Stomach (tissue), 8 donors: ENCODE measurements at regions not wholly inside any gene's neighbourhood (a gene's known extent, or its start where the extent isn't known, plus 50 kb on each side); places are given as distances from the start of the nearest gene placed in this dataset.

Experiments used
- DNase-seq, 2 donors: peaks; one replicate each; pipeline versions ENCODE4 v3.0.0 to v3.0.0-alpha.2; 2013 to 2019
- H3K27ac ChIP-seq, 5 donors: fragments of 200-600 bp in 4 of 5; sonication (generic) in 4 of 5; one replicate each; pipeline ENCODE4 v1.5.1; 2013 to 2019; ENCODE audit warnings: mild to moderate bottlenecking in 1 of 5, moderate library complexity in 1 of 5
- H3K27me3 ChIP-seq, 3 donors: fragments of 200-600 bp; sonication (generic); one replicate each; pipeline ENCODE4 v1.5.1; 2017 to 2019; ENCODE audit warnings: mixed run types in 1 of 3
- H3K36me3 ChIP-seq, 4 donors: fragments of 200-600 bp; sonication (generic); 1 replicate in 3 of 4; 2 replicates in 1 of 4; pipeline ENCODE4 v1.5.1; 2016 to 2019
- H3K4me1 ChIP-seq, 4 donors: fragments of 200-600 bp; sonication (generic); one replicate each; pipeline ENCODE4 v1.5.1; 2016 to 2019
- H3K4me3 ChIP-seq, 4 donors: fragments of 200-600 bp; sonication (generic) in 3 of 4; one replicate each; pipeline ENCODE4 v1.5.1; 2016 to 2019; ENCODE audit warnings: mild to moderate bottlenecking in 1 of 4
- H3K9me3 ChIP-seq, 4 donors: fragments of 200-600 bp; sonication (generic); one replicate each; pipeline ENCODE4 v1.5.1; 2016 to 2019
- EP300 ChIP-seq: sonication (generic); formaldehyde crosslinking; IDR thresholded peaks from one replicate; pipeline ENCODE4 v1.6.1; 2017; ENCODE audit warnings: antibody characterized with exemption
- POLR2A ChIP-seq, 4 donors: fragments of 450-650 bp; IDR thresholded peaks; one replicate each; pipeline ENCODE4 v1.6.1; 2016; ENCODE audit warnings: antibody characterized with exemption in 4 of 4, control low read depth in 2 of 4, mild to moderate bottlenecking in 1 of 4, moderate library complexity in 1 of 4
- POLR2AphosphoS5 ChIP-seq, 3 donors: sonication (generic); formaldehyde crosslinking; IDR thresholded peaks; one replicate each; pipeline ENCODE4 v1.6.1; 2016; ENCODE audit warnings: antibody characterized with exemption in 3 of 3
- WGBS, 5 donors: extraction: QIAGEN DNeasy Blood & Tissue Kit in 3 of 5; methylation state at CpG; one replicate each; pipeline versions ENCODE4 v1.1.5 to v1.1.7; 2013 to 2018; 5-methylcytosine and 5-hydroxymethylcytosine counted together
- intact Hi-C: fragments of 100-400 bp; cut with DNase I; formaldehyde crosslinking; loops from one replicate; pipeline ENCODE4 v1.15.1; 2023; ENCODE audit warnings: low total_unique reads
- TF ChIP-seq, protein P1 (sequence below), 7 experiments: fragments of 450-650 bp in 4 of 7; fragments of 200-600 bp in 3 of 7; sonication (generic) in 3 of 7; IDR thresholded peaks; one replicate each; pipeline ENCODE4 v1.5.1; 2016 to 2019; ENCODE audit warnings: antibody characterized with exemption in 7 of 7, control low read depth in 2 of 7, mild to moderate bottlenecking in 1 of 7
- donor health status: healthy with polysubstance abuse.
- donor health status: Bipolar disorder and iron deficiency.
- donor health status: healthy.

DNA sequence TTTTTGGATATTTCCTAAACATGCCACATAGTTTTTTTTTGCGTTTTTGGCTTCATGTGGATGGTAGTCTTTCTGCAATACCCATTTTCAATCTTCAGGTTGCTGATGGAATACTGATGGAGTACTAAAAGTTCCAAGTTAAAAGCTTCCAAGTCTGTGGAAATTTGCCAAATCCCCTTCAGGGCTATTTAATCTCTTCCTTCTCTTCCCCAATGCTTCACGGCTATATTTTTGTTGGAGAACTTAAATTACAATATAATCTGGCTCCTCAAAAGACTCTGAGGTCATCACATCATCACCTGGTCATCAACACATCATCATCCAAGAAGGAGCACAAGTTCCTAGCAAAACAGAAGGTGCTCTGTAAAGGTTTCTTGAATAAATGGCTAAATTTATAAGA lies 881.0 kb upstream of the TENM4 start:
- intact Hi-C loops: no loop called here
- TF ChIP-seq, protein P1, sequence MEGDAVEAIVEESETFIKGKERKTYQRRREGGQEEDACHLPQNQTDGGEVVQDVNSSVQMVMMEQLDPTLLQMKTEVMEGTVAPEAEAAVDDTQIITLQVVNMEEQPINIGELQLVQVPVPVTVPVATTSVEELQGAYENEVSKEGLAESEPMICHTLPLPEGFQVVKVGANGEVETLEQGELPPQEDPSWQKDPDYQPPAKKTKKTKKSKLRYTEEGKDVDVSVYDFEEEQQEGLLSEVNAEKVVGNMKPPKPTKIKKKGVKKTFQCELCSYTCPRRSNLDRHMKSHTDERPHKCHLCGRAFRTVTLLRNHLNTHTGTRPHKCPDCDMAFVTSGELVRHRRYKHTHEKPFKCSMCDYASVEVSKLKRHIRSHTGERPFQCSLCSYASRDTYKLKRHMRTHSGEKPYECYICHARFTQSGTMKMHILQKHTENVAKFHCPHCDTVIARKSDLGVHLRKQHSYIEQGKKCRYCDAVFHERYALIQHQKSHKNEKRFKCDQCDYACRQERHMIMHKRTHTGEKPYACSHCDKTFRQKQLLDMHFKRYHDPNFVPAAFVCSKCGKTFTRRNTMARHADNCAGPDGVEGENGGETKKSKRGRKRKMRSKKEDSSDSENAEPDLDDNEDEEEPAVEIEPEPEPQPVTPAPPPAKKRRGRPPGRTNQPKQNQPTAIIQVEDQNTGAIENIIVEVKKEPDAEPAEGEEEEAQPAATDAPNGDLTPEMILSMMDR (IDR thresholded peaks at IDR 0.05): no peak
- no peak for TF ChIP-seq POLR2A (IDR thresholded peaks at IDR 0.05)
- no peak for TF ChIP-seq POLR2AphosphoS5 (IDR thresholded peaks at IDR 0.05)
- no peak for TF ChIP-seq EP300
- no peaks in the 10 kb centered on the region for H3K9me3 ChIP-seq

DNA sequence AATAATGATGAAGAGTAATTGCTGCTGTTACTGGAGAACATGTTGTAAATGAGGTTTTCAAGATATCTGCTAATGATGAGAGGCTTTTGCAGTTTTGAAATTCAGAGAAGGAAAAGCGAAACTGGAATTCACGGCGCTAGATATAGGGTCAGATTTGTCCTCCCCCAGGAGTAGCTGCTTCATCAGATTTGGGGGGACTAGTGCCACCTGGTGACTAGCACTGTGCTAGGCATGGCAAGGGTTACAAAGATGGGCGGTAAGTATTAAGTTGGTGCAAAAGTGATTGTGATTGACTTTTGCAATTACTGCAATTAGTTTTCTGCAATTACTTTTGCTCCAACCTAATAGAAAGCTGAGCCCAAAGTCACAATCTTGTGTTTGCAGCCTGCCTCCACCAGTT lies 879.9 kb upstream of the TENM4 start:
- H3K4me1 ChIP-seq: no peaks in the 10 kb centered on the region
- H3K36me3 ChIP-seq: no peaks in the 10 kb centered on the region
- no peak overlapping the region for H3K4me3 ChIP-seq
- no peaks in the 10 kb centered on the region for H3K9me3 ChIP-seq
- 71 to 83% (median 82%) methylated on average over 4 of the region's 4 CpGs for WGBS, 5 donors
- no peaks in the 10 kb centered on the region for H3K27me3 ChIP-seq
- H3K27ac ChIP-seq: no peak overlapping the region
- intact Hi-C loops: no loop called here
- TF ChIP-seq POLR2AphosphoS5 (IDR thresholded peaks at IDR 0.05) (no peak), POLR2A (IDR thresholded peaks at IDR 0.05) (no peak), EP300 (no peak)
- TF ChIP-seq, protein P1 (IDR thresholded peaks at IDR 0.05): no peak
- DNase-seq: no peak

More for the DNA sequence above, 881.0 kb upstream of the TENM4 start:
- Histone ChIP-seq H3K27me3 (no peaks in the 10 kb centered on the region), H3K4me1 (no peaks in the 10 kb centered on the region), H3K27ac (no peak overlapping the region), H3K4me3 (no peak overlapping the region), H3K36me3 (no peaks in the 10 kb centered on the region)
- DNase-seq: no peak
- WGBS, 5 donors: 58 to 74% (median 65%) methylated on average over 2 of the region's 2 CpGs

DNA sequence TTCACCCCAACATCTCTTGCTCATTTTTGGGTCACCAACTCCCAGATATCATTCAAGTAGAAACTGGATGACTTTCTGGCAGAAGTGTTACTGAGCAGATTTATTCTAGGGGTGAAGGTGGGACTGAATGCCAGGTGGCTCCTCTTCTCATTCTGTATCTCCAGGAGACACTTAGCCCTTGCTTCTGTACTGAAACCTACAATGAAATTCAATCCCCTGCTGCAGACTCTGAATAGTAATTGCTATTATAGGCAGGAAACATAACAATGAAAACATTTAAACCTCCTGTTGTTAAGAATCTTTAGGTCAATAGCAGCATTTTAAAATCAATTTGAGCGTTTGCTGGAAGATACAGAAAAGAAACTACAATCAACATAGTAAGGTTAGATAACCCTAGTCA lies 879.4 kb upstream of the TENM4 start:
- Histone ChIP-seq H3K36me3 (no peaks in the 10 kb centered on the region), H3K27ac (no peak overlapping the region), H3K27me3 (no peaks in the 10 kb centered on the region), H3K4me3 (no peak overlapping the region), H3K9me3 (no peaks in the 10 kb centered on the region), H3K4me1 (no peaks in the 10 kb centered on the region)
- intact Hi-C loops: no loop called here
- TF ChIP-seq EP300: no peak
- no peak for TF ChIP-seq POLR2A (IDR thresholded peaks at IDR 0.05)
- TF ChIP-seq, protein P1 (IDR thresholded peaks at IDR 0.05): no peak
- TF ChIP-seq POLR2AphosphoS5 (IDR thresholded peaks at IDR 0.05): no peak
- no peak for DNase-seq
- WGBS, 5 donors: 39 to 58% (median 49%) methylated on average over 1 of the region's 1 CpG

DNA sequence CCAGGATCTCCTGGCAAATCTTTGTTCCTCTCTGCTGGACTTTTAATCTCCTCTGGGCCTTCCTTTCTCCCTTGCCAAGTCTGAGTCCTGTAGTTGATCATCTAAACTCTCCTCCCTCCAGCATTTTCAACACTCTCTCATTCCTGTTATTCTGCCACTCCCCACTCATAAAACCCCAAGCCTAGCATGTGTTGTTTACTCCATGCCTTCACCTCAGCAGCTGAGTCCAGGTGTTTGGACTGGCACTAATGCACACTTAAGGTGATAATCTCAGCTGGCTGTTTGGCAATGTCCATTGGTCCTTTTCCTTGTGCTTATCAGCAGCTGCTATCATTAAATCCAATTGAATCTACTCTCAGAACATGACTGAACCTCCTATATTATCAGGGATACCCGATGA lies 876.8 kb upstream of the TENM4 start:
- Histone ChIP-seq H3K9me3 (no peaks in the 10 kb centered on the region), H3K27me3 (no peaks in the 10 kb centered on the region), H3K4me1 (no peaks in the 10 kb centered on the region), H3K4me3 (no peak overlapping the region), H3K36me3 (no peaks in the 10 kb centered on the region), H3K27ac (no peak overlapping the region)
- intact Hi-C loops: no loop called here
- TF ChIP-seq POLR2AphosphoS5 (IDR thresholded peaks at IDR 0.05) (no peak), EP300 (no peak), POLR2A (IDR thresholded peaks at IDR 0.05) (no peak)
- TF ChIP-seq, protein P1 (IDR thresholded peaks at IDR 0.05): no peak
- 45 to 73% (median 65%) methylated on average over 1 of the region's 1 CpG for WGBS, 5 donors
- DNase-seq: no peak
